WTC11 (cell line): ENCODE measurements at regions not wholly inside any gene's neighbourhood (a gene's known extent, or its start where the extent isn't known, plus 50 kb on each side); places are given as distances from the start of the nearest gene placed in this dataset.

Source experiments
- ATAC-seq: fragments of 200-7000 bp; cut with Tn5 transposase; 2 replicates; pipeline ENCODE4 v1.10.0; 2021; ENCODE audit warnings: mild to moderate bottlenecking, moderate library complexity
- CTCF ChIA-PET: fragments of 300-600 bp; sonication (Branson Sonifier 250); formaldehyde crosslinking; loops from one replicate; lab custom pipeline; 2021; ENCODE audit warnings: antibody characterized with exemption; lab: Charles Lee
- POLR2A ChIA-PET: fragments of 350-600 bp; sonication (Branson Sonifier 250); formaldehyde crosslinking; loops from one replicate; lab custom pipeline; 2021; ENCODE audit warnings: antibody characterized with exemption; lab: Charles Lee
- DNase-seq: peaks from one replicate; pipeline ENCODE4 v3.0.0; 2021; ENCODE audit warnings: low spot score
- H3K27ac Mint-ChIP-seq: 2 replicates; pipeline ENCODE4 v1.8.0; 2021; ENCODE audit warnings: mixed read lengths
- H3K27me3 Mint-ChIP-seq: 2 replicates; pipeline ENCODE4 v1.8.0; 2021; ENCODE audit warnings: low read depth, mild to moderate bottlenecking, moderate library complexity, mixed read lengths
- H3K36me3 Mint-ChIP-seq: 2 replicates; pipeline ENCODE4 v1.8.0; 2021; ENCODE audit warnings: mixed read lengths
- H3K4me1 Mint-ChIP-seq: 2 replicates; pipeline ENCODE4 v1.8.0; 2022; ENCODE audit warnings: mixed read lengths
- H3K4me3 Mint-ChIP-seq: 2 replicates; pipeline ENCODE4 v1.8.0; 2021; ENCODE audit warnings: mild to moderate bottlenecking, moderate library complexity, mixed read lengths
- H3K9me3 Mint-ChIP-seq: 2 replicates; pipeline ENCODE4 v1.8.0; 2021; ENCODE audit warnings: mixed read lengths
- CREM ChIP-seq: sonication (generic); formaldehyde crosslinking; IDR thresholded peaks from 2 replicates; pipeline ENCODE4 v1.8.1; 2022; ENCODE audit warnings: mild to moderate bottlenecking, missing genetic modification reagents, moderate library complexity
- FOXJ3 ChIP-seq: sonication (generic); formaldehyde crosslinking; IDR thresholded peaks from 2 replicates; pipeline ENCODE4 v1.9.0; 2021; ENCODE audit warnings: missing genetic modification reagents, mild to moderate bottlenecking, borderline replicate concordance
- FOXK1 ChIP-seq: sonication (generic); formaldehyde crosslinking; IDR thresholded peaks from 2 replicates; pipeline ENCODE4 v1.8.0; 2022; ENCODE audit warnings: mild to moderate bottlenecking, moderate library complexity, missing genetic modification reagents
- IRF2 ChIP-seq: sonication (generic); formaldehyde crosslinking; IDR thresholded peaks from 2 replicates; pipeline ENCODE4 v1.8.0; 2022; ENCODE audit warnings: low read depth, missing genetic modification reagents, borderline replicate concordance
- JAZF1 ChIP-seq: fragments of 250-450 bp; sonication (Bioruptor Pico); IDR thresholded peaks from 2 replicates; pipeline ENCODE4 v1.9.0; 2021; ENCODE audit warnings: moderate library complexity, mild to moderate bottlenecking, inconsistent platforms
- KAT7 ChIP-seq: sonication (generic); formaldehyde crosslinking; IDR thresholded peaks from 2 replicates; pipeline ENCODE4 v1.8.1; 2023; ENCODE audit warnings: missing genetic modification reagents, mild to moderate bottlenecking, borderline replicate concordance
- NFATC4 ChIP-seq: fragments of 250-450 bp; sonication (Bioruptor Pico); IDR thresholded peaks from 2 replicates; pipeline ENCODE4 v1.9.0; 2021; ENCODE audit warnings: mild to moderate bottlenecking
- NR2C2 ChIP-seq: sonication (generic); formaldehyde crosslinking; IDR thresholded peaks from 2 replicates; pipeline ENCODE4 v1.8.0; 2022; ENCODE audit warnings: mild to moderate bottlenecking, missing genetic modification reagents
- OVOL2 ChIP-seq: fragments of 250-450 bp; sonication (Bioruptor Pico); IDR thresholded peaks from 2 replicates; pipeline ENCODE4 v1.9.0; 2021; ENCODE audit warnings: mild to moderate bottlenecking, borderline replicate concordance
- RELA ChIP-seq: sonication (generic); formaldehyde crosslinking; IDR thresholded peaks from 2 replicates; pipeline ENCODE4 v1.8.1; 2022; ENCODE audit warnings: missing genetic modification reagents, mild to moderate bottlenecking, borderline replicate concordance
- TEAD1 ChIP-seq: sonication (generic); formaldehyde crosslinking; IDR thresholded peaks from 2 replicates; pipeline ENCODE4 v1.8.0; 2022; ENCODE audit warnings: mild to moderate bottlenecking, missing genetic modification reagents
- TP53 ChIP-seq: sonication (generic); formaldehyde crosslinking; IDR thresholded peaks from 2 replicates; pipeline ENCODE4 v1.8.1; 2023; ENCODE audit warnings: mild to moderate bottlenecking, missing genetic modification reagents
- ZNF121 ChIP-seq: sonication (generic); formaldehyde crosslinking; IDR thresholded peaks from 2 replicates; pipeline ENCODE4 v1.8.0; 2023; ENCODE audit warnings: missing genetic modification reagents
- ZNF232 ChIP-seq: sonication (generic); formaldehyde crosslinking; IDR thresholded peaks from 2 replicates; pipeline ENCODE4 v1.8.0; 2022; ENCODE audit warnings: mild to moderate bottlenecking, missing genetic modification reagents
- ZNF317 ChIP-seq: sonication (generic); formaldehyde crosslinking; IDR thresholded peaks from 2 replicates; pipeline ENCODE4 v1.8.1; 2023; ENCODE audit warnings: low read depth, mild to moderate bottlenecking, moderate library complexity, missing genetic modification reagents, borderline replicate concordance
- ZNF396 ChIP-seq: fragments of 250-450 bp; sonication (Bioruptor Pico); IDR thresholded peaks from 2 replicates; pipeline ENCODE4 v1.8.0; 2021; ENCODE audit warnings: mild to moderate bottlenecking, moderate library complexity, borderline replicate concordance
- ZNF671 ChIP-seq: fragments of 250-450 bp; sonication (Bioruptor Pico); IDR thresholded peaks from 2 replicates; pipeline ENCODE4 v1.8.0; 2021; ENCODE audit warnings: mild to moderate bottlenecking
- TF ChIP-seq, protein P1 (sequence below): fragments of 250-450 bp; sonication (Bioruptor Pico); conservative IDR thresholded peaks from 2 replicates; pipeline ENCODE4 v1.9.0; 2021; ENCODE audit warnings: mild to moderate bottlenecking
- TF ChIP-seq, protein P2 (sequence below): sonication (generic); formaldehyde crosslinking; IDR thresholded peaks from 2 replicates; pipeline ENCODE4 v1.8.1; 2022; ENCODE audit warnings: mild to moderate bottlenecking, missing genetic modification reagents, moderate library complexity, borderline replicate concordance
- TF ChIP-seq, protein P3 (sequence below): sonication (generic); formaldehyde crosslinking; IDR thresholded peaks from 2 replicates; pipeline ENCODE4 v1.8.1; 2023; ENCODE audit warnings: mild to moderate bottlenecking, missing genetic modification reagents
- TF ChIP-seq, protein P4 (sequence below): sonication (generic); formaldehyde crosslinking; IDR thresholded peaks from 2 replicates; pipeline ENCODE4 v1.8.1; 2022; ENCODE audit warnings: low read depth, missing genetic modification reagents, borderline replicate concordance
- TF ChIP-seq, protein P5 (sequence below): fragments of 250-450 bp; sonication (Bioruptor Pico); IDR thresholded peaks from 2 replicates; pipeline ENCODE4 v1.9.0; 2021; ENCODE audit warnings: mild to moderate bottlenecking
- TF ChIP-seq, protein P6 (sequence below): sonication (generic); formaldehyde crosslinking; IDR thresholded peaks from 2 replicates; pipeline ENCODE4 v1.8.0; 2022; ENCODE audit warnings: missing genetic modification reagents

DNA sequence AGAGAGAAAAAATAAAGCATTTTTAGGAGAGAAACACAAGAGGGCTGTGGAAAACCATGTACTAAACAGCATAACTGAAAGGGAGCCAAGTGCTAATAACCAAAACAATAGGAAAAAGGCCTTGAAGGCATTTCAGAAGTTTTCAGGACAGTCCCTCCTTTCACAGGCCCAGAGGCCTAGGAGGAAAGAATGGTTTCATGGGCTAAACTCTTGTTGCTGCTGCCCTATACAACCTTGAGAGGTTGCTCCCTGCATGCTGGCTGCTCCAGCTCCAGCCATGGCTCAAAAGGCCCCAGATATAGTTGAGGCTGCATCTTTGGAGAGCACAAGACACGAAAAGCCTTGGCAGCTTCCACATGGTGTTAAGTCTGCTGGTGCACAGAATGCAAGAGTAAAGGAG, 267.4 kb upstream of the LRP1B start:
- ChIA-PET CTCF (no interaction called here), POLR2A (no interaction called here)
- no peak overlapping the region for H3K4me3 Mint-ChIP-seq
- H3K4me1 Mint-ChIP-seq: no peaks in the 10 kb centered on the region
- H3K27me3 Mint-ChIP-seq: no peaks in the 10 kb centered on the region
- TF ChIP-seq ZNF671 (CRISPR knock-in tag): no peak
- TF ChIP-seq OVOL2 (CRISPR knock-in tag): no peak
- TF ChIP-seq, protein P1, sequence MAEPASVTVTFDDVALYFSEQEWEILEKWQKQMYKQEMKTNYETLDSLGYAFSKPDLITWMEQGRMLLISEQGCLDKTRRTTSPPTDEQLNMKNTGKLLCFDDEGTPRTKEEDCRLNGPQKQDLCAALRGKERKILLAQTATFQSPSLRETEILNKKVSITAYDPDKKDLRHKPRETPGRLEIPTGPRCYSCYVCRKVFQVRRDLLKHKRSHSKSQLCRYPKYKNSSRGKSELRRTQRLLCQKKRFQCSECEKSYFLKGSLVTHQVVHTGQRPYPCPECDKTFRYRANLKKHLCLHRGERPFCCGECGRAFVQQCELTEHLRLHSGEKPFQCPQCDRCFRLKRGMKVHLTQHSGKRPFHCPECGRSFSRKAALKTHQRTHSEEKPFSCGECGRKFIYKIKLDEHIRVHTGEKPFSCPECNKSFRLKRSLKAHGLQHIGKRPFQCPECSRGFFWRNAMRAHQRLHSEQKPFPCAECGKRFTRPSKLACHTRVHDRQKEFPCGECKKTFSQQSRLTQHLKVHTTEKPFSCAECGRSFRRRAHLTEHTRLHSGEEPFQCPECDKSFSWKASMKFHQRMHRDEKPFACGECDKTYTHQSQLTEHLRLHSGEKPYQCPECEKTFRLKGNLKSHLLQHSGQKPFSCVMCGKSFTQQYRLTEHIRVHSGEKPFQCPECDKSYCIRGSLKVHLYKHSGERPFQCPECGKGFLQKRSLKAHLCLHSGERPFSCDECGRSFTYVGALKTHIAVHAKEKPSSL: no peak
- no peak for TF ChIP-seq NFATC4 (CRISPR knock-in tag)
- no peak for TF ChIP-seq JAZF1 (CRISPR knock-in tag)
- TF ChIP-seq, protein P2, sequence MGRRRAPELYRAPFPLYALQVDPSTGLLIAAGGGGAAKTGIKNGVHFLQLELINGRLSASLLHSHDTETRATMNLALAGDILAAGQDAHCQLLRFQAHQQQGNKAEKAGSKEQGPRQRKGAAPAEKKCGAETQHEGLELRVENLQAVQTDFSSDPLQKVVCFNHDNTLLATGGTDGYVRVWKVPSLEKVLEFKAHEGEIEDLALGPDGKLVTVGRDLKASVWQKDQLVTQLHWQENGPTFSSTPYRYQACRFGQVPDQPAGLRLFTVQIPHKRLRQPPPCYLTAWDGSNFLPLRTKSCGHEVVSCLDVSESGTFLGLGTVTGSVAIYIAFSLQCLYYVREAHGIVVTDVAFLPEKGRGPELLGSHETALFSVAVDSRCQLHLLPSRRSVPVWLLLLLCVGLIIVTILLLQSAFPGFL: no peak
- TF ChIP-seq RELA (CRISPR knock-in tag): no peak
- TF ChIP-seq ZNF232 (CRISPR knock-in tag): no peak
- no peak for TF ChIP-seq ZNF396
- TF ChIP-seq, protein P3, sequence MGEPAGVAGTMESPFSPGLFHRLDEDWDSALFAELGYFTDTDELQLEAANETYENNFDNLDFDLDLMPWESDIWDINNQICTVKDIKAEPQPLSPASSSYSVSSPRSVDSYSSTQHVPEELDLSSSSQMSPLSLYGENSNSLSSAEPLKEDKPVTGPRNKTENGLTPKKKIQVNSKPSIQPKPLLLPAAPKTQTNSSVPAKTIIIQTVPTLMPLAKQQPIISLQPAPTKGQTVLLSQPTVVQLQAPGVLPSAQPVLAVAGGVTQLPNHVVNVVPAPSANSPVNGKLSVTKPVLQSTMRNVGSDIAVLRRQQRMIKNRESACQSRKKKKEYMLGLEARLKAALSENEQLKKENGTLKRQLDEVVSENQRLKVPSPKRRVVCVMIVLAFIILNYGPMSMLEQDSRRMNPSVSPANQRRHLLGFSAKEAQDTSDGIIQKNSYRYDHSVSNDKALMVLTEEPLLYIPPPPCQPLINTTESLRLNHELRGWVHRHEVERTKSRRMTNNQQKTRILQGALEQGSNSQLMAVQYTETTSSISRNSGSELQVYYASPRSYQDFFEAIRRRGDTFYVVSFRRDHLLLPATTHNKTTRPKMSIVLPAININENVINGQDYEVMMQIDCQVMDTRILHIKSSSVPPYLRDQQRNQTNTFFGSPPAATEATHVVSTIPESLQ: no peak
- TF ChIP-seq, protein P4, sequence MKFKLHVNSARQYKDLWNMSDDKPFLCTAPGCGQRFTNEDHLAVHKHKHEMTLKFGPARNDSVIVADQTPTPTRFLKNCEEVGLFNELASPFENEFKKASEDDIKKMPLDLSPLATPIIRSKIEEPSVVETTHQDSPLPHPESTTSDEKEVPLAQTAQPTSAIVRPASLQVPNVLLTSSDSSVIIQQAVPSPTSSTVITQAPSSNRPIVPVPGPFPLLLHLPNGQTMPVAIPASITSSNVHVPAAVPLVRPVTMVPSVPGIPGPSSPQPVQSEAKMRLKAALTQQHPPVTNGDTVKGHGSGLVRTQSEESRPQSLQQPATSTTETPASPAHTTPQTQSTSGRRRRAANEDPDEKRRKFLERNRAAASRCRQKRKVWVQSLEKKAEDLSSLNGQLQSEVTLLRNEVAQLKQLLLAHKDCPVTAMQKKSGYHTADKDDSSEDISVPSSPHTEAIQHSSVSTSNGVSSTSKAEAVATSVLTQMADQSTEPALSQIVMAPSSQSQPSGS (CRISPR knock-in tag): no peak
- TF ChIP-seq, protein P5, sequence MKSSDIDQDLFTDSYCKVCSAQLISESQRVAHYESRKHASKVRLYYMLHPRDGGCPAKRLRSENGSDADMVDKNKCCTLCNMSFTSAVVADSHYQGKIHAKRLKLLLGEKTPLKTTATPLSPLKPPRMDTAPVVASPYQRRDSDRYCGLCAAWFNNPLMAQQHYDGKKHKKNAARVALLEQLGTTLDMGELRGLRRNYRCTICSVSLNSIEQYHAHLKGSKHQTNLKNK (CRISPR knock-in tag): no peak
- H3K36me3 Mint-ChIP-seq: peaks cover 28% of the 10 kb centered on the region
- no peak overlapping the region for H3K27ac Mint-ChIP-seq
- ATAC-seq: no peak
- DNase-seq: no peak
- H3K9me3 Mint-ChIP-seq: peaks cover 68% of the 10 kb centered on the region

DNA sequence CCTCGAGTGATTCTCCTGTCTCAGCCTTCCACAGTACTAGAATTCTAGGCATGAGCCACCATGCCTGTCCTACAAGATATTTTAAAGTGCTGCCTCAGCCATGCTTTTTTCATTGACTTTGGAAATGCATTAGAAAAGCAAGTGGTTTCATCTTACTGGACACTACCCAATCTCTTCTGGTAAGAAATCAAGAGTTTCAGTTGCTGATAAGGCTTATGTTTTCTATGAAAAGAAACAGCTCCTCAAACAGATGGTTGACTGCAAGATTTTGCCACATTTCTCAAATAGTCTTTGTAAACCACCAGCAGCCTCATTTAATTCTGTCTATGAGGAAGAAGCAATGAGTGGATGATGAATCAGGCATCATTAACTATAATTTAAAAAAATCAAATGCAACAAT, 264.5 kb upstream of the LRP1B start:
- Mint-ChIP-seq H3K27me3 (no peaks in the 10 kb centered on the region), H3K4me3 (no peak overlapping the region), H3K27ac (no peak overlapping the region), H3K36me3 (peaks cover 24% of the 10 kb centered on the region), H3K4me1 (no peaks in the 10 kb centered on the region), H3K9me3 (peaks cover 41% of the 10 kb centered on the region)
- ChIA-PET POLR2A (no interaction called here), CTCF (no interaction called here)
- ATAC-seq (no peak), DNase-seq (no peak)
- no peak for TF ChIP-seq ZNF121 (CRISPR knock-in tag)
- no peak for TF ChIP-seq FOXJ3 (CRISPR knock-in tag)
- TF ChIP-seq IRF2 (CRISPR knock-in tag): no peak
- no peak for TF ChIP-seq TP53 (CRISPR knock-in tag)
- TF ChIP-seq FOXK1 (CRISPR knock-in tag): no peak
- no peak for TF ChIP-seq ZNF396
- no peak for TF ChIP-seq NR2C2
- TF ChIP-seq ZNF317: no peak
- TF ChIP-seq, protein P4 (CRISPR knock-in tag): no peak
- TF ChIP-seq, protein P6, sequence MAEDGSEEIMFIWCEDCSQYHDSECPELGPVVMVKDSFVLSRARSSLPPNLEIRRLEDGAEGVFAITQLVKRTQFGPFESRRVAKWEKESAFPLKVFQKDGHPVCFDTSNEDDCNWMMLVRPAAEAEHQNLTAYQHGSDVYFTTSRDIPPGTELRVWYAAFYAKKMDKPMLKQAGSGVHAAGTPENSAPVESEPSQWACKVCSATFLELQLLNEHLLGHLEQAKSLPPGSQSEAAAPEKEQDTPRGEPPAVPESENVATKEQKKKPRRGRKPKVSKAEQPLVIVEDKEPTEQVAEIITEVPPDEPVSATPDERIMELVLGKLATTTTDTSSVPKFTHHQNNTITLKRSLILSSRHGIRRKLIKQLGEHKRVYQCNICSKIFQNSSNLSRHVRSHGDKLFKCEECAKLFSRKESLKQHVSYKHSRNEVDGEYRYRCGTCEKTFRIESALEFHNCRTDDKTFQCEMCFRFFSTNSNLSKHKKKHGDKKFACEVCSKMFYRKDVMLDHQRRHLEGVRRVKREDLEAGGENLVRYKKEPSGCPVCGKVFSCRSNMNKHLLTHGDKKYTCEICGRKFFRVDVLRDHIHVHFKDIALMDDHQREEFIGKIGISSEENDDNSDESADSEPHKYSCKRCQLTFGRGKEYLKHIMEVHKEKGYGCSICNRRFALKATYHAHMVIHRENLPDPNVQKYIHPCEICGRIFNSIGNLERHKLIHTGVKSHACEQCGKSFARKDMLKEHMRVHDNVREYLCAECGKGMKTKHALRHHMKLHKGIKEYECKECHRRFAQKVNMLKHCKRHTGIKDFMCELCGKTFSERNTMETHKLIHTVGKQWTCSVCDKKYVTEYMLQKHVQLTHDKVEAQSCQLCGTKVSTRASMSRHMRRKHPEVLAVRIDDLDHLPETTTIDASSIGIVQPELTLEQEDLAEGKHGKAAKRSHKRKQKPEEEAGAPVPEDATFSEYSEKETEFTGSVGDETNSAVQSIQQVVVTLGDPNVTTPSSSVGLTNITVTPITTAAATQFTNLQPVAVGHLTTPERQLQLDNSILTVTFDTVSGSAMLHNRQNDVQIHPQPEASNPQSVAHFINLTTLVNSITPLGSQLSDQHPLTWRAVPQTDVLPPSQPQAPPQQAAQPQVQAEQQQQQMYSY (CRISPR knock-in tag): no peak
- TF ChIP-seq TEAD1 (CRISPR knock-in tag): no peak
- TF ChIP-seq KAT7 (CRISPR knock-in tag): no peak
- no peak for TF ChIP-seq CREM
